HG03039 (cell line): ENCODE measurements at regions not wholly inside any gene's neighbourhood (a gene's known extent, or its start where the extent isn't known, plus 50 kb on each side); places are given as distances from the start of the nearest gene placed in this dataset.

ENCODE experiments used
- ATAC-seq: cut with Tn5 transposase; IDR thresholded peaks from one replicate; pipeline ENCODE4 v1.9.1; 2021; ENCODE audit warnings: mild to moderate bottlenecking, moderate library complexity; ENCODE audit not compliant: unreplicated experiment

GRCh38 chr1:95974586-95974985 lies 740.6 kb downstream of the RWDD3 start:
- no peak for ATAC-seq

GRCh38 chr1:95982711-95983110 lies 738.9 kb upstream of the PTBP2 start:
- ATAC-seq = no peak

- ATAC-seq = no peak
Observed at GRCh38 chr1:95983831-95984230, 737.8 kb upstream of the PTBP2 start.

GRCh38 chr1:95984798-95985374 lies 736.7 kb upstream of the PTBP2 start:
- no peak for ATAC-seq

GRCh38 chr1:95990033-95990432 lies 731.6 kb upstream of the PTBP2 start:
- no peak for ATAC-seq

- no peak for ATAC-seq
Observed at GRCh38 chr1:95991787-95992520, 729.6 kb upstream of the PTBP2 start.

GRCh38 chr1:95994643-95995042 lies 726.9 kb upstream of the PTBP2 start:
- ATAC-seq = no peak

- no peak for ATAC-seq
Observed at GRCh38 chr1:96002201-96002600, 719.4 kb upstream of the PTBP2 start.

GRCh38 chr1:96002969-96003964 lies 718.3 kb upstream of the PTBP2 start:
- ATAC-seq = no peak

GRCh38 chr1:96009831-96010434 lies 711.7 kb upstream of the PTBP2 start:
- no peak for ATAC-seq

GRCh38 chr1:96011606-96012005 lies 710.0 kb upstream of the PTBP2 start:
- no peak for ATAC-seq

- ATAC-seq = no peak
Observed at GRCh38 chr1:96016219-96016618, 705.4 kb upstream of the PTBP2 start.

GRCh38 chr1:96020378-96020777 lies 701.2 kb upstream of the PTBP2 start:
- no peak for ATAC-seq

- ATAC-seq = no peak
Observed at GRCh38 chr1:96025062-96025461, 696.5 kb upstream of the PTBP2 start.

GRCh38 chr1:96028071-96028470 lies 693.5 kb upstream of the PTBP2 start:
- ATAC-seq = no peak

GRCh38 chr1:96030312-96030711 lies 691.3 kb upstream of the PTBP2 start:
- no peak for ATAC-seq

GRCh38 chr1:96034006-96034405 lies 687.6 kb upstream of the PTBP2 start:
- no peak for ATAC-seq

- ATAC-seq = no peak
Observed at GRCh38 chr1:96036763-96037162, 684.8 kb upstream of the PTBP2 start.

GRCh38 chr1:96038636-96039035 lies 682.9 kb upstream of the PTBP2 start:
- ATAC-seq = no peak

- no peak for ATAC-seq
Observed at GRCh38 chr1:96039910-96040309, 681.7 kb upstream of the PTBP2 start.

GRCh38 chr1:96041470-96041869 lies 680.1 kb upstream of the PTBP2 start:
- ATAC-seq = no peak
